Stimulated activated memory B cell treated with anti-CD40 and anti-IgM and Interleukin-4, amounts not matched to agents 10 μg/mL and 1 μg/mL and 100 μg/mL, for 72 hours (primary cell): ENCODE measurements at regions not wholly inside any gene's neighbourhood (a gene's known extent, or its start where the extent isn't known, plus 50 kb on each side); places are given as distances from the start of the nearest gene placed in this dataset.
"Not testable (repeated sequence)": the region's sequence is repeated elsewhere in the genome, so short reads cannot be mapped to it uniquely, and the experiment has no call there.

Experiments used
- ATAC-seq: fragments of 150-1000 bp; cut with Tn5 transposase; 2 replicates; pipeline ENCODE4 v1.10.0; 2021
- H3K27ac Mint-ChIP-seq: one replicate; pipeline ENCODE4 v1.8.0; 2022; ENCODE audit warnings: mild to moderate bottlenecking, mixed read lengths
- H3K27me3 Mint-ChIP-seq: one replicate; pipeline ENCODE4 v1.8.0; 2022; ENCODE audit warnings: mixed read lengths
- H3K36me3 Mint-ChIP-seq: one replicate; pipeline ENCODE4 v1.8.0; 2022; ENCODE audit warnings: mixed read lengths
- H3K4me1 Mint-ChIP-seq: one replicate; pipeline ENCODE4 v1.8.0; 2022; ENCODE audit warnings: mixed read lengths
- H3K4me3 Mint-ChIP-seq: one replicate; pipeline ENCODE4 v1.8.0; 2022; ENCODE audit warnings: mild to moderate bottlenecking, moderate library complexity, mixed read lengths
- H3K9me3 Mint-ChIP-seq: one replicate; pipeline ENCODE4 v1.8.0; 2022; ENCODE audit warnings: mixed read lengths

DNA sequence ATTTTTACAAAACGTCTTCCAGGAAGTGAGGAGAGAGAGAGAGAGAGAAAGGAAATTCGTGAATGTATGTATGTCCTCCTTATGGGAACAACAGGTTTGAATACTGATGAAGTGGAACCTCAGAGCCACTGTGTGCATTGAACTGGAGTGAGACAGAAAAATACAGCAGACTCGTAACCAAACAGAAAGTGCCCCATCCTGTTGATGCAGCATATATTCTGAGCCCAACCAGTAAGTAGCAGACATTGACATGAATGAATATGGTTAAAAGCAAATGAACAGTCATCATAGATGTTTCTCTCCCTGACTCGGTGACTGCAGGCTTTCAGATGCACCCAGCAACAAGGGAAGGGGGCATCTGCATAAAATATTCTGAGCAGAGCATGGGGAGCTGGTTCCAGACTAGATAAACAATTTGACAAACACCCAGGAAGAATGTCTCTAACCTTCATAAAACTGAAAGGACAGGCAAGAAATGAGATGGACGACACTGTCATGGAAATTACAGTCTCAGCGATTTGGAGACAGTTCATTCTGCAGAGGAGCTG is 471.0 kb upstream of the PBX1 start:
- Mint-ChIP-seq H3K9me3 (peaks cover 9% of the 10 kb centered on the region), H3K4me1 (no peaks in the 10 kb centered on the region), H3K36me3 (no peaks in the 10 kb centered on the region), H3K4me3 (no peak overlapping the region), H3K27ac (no peak overlapping the region), H3K27me3 (no peaks in the 10 kb centered on the region)
- no peak for ATAC-seq

DNA sequence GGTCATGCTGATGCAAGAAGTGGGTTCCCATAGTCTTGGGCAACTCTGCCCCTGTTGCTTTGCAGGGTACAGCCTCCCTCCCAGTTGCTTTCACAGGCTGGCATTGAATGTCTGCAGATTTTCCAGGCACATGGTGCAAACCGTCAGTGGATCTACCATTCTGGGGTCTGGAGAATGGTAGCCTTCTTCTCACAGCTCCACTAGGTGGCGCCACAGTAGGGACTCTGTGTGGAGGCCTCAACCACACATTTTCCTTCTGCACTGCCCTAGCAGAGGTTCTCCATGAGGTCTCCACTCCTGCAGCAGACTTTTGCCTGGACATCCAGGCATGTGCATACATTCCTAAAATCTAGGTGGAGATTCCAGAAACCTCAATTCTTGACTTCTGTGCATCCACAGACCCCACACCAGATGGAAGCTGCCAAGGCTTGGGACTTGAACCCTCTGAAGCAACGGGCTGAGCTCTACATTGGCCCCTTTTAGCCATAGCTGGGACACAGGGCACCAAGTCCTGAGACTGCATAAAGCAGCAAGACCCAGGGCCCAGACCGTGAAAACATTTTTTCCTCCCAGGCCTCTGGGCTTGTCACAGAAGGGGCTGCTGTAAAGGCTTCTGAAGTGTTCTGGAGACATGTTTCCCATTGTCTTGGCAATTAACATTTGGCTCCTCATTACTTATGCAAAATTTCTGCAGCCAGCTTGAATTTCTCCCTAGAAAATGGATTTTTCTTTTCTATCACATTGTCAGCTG is 466.2 kb upstream of the PBX1 start:
- Mint-ChIP-seq H3K27me3 (no peaks in the 10 kb centered on the region), H3K4me1 (no peaks in the 10 kb centered on the region), H3K36me3 (no peaks in the 10 kb centered on the region), H3K4me3 (no peak overlapping the region), H3K9me3 (peaks cover 18% of the 10 kb centered on the region), H3K27ac (no peak overlapping the region)
- ATAC-seq = no peak

DNA sequence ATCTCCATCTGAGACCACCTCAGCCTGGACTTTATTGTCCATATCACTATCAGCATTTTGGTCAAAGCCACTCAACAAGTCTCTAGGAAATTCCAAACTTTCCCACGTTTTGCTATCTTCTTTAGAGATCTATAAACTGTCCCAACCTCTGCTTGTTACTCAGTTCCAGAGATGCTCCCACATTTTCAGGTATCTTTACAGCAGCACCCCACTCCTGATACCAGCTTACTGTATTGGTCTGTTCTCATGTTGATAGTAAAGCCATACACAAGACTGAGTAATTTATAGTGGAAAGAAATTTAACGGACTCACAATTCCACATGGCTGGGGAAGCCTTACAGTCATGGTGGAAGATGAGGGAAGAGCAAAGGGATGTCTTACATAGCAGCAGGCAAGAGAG is 465.4 kb upstream of the PBX1 start:
- Mint-ChIP-seq H3K27me3 (no peaks in the 10 kb centered on the region), H3K36me3 (no peaks in the 10 kb centered on the region), H3K27ac (no peak overlapping the region), H3K4me1 (no peaks in the 10 kb centered on the region), H3K4me3 (no peak overlapping the region), H3K9me3 (peaks cover 18% of the 10 kb centered on the region)
- no peak for ATAC-seq

DNA sequence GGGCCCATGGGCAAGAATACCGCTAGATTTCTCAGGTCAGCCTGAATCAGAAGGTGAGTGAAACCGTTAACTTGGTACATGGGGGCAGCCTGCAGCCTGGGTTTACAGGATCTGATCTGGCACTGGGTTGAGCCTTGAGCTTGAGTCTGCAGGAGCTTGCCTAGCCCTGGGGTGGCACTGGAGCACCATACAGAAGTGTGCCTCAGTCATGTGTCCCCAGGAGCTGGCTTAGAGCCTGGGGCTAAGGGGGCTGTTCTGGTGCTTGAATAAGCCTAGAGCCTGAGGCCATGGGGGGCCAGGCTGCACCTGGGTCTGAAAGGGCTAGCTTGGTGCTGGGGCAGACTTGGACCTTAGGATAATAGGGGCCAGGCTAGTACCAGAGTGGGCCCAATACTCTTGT is 457.2 kb upstream of the PBX1 start:
- no peaks in the 10 kb centered on the region for H3K27me3 Mint-ChIP-seq
- no peak overlapping the region for H3K27ac Mint-ChIP-seq
- peak; percentile 12 for ATAC-seq
- no peaks in the 10 kb centered on the region for H3K4me1 Mint-ChIP-seq
- H3K36me3 Mint-ChIP-seq = no peaks in the 10 kb centered on the region
- H3K4me3 Mint-ChIP-seq = no peak overlapping the region
- peaks cover 3% of the 10 kb centered on the region for H3K9me3 Mint-ChIP-seq

DNA sequence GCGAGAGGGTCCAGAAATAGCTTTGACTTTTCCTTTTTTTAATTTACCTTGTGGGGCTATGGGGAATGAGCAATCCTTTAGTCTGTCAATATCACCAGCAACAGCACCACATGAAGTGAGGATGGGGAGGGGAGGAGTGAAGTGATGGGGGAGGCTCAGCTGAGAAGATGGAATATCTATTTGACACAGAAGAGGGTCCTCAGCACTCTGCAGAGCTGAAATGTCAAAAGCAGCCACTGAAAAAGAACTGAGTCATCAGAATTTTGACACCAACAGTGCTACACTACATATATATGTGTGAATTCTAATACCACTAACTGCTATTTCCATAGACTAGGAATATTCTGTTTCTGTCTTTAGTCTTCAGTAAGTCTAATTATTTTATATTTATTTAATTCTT is 427.0 kb upstream of the PBX1 start:
- Mint-ChIP-seq H3K4me1 (no peaks in the 10 kb centered on the region), H3K27me3 (no peaks in the 10 kb centered on the region), H3K4me3 (no peak overlapping the region), H3K36me3 (no peaks in the 10 kb centered on the region), H3K9me3 (no peaks in the 10 kb centered on the region), H3K27ac (no peak overlapping the region)
- no peak for ATAC-seq

DNA sequence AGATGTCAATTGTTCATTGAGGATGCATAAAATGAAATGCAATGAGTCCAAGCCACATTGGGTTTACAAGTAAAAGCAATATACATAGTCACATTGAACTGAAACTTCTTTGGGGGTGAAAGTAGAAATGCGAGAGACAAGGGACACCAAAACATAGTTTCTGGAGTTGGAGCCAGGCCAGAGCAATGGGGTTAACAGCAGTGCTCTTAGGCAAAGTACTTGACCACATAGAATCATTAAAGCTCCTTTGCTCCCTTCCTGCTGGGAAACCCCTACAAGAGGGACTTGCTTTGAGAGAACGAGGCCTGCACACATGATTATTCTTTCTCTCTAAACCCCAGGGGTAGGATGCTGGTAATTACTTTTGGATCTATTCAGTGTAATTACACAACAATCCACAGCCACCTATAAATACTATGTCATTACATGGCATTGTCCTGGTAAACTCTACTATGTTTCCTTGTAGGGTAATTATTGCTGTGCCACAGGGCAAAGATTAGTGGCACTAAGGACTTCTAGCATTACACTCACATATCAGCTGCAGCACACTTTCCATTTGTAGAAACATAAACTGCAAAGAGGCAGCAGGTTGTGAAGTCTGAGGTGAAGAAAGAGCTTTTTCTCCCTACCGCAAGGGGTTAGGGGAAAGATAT is 421.6 kb upstream of the PBX1 start:
- no peak overlapping the region for H3K27ac Mint-ChIP-seq
- no peaks in the 10 kb centered on the region for H3K9me3 Mint-ChIP-seq
- H3K4me3 Mint-ChIP-seq = no peak overlapping the region
- no peaks in the 10 kb centered on the region for H3K36me3 Mint-ChIP-seq
- ATAC-seq = no peak
- H3K27me3 Mint-ChIP-seq = no peaks in the 10 kb centered on the region
- H3K4me1 Mint-ChIP-seq = no peaks in the 10 kb centered on the region

DNA sequence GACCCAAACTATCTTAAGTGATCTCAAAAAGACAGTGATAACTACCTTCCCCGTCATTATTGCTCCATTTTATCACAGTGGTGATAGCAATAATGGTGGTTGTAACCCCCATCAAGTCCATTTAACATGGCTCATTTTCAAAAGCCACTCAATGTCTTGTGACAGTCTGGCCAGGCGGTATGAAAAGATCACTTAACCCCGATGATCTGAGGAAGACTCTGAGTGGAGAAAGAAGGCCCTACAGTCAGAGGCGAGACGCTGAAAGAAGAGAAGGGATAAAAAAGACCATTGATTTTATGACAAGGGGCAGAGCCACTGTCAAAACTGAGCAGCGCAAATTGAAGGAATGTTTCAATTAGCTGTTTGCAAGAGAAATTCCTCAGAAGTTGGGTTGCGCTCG is 417.2 kb upstream of the PBX1 start:
- no peaks in the 10 kb centered on the region for H3K27me3 Mint-ChIP-seq
- ATAC-seq = no peak
- H3K36me3 Mint-ChIP-seq = no peaks in the 10 kb centered on the region
- H3K27ac Mint-ChIP-seq = no peak overlapping the region
- H3K4me1 Mint-ChIP-seq = no peaks in the 10 kb centered on the region
- H3K4me3 Mint-ChIP-seq = no peak overlapping the region
- peaks cover 5% of the 10 kb centered on the region for H3K9me3 Mint-ChIP-seq

DNA sequence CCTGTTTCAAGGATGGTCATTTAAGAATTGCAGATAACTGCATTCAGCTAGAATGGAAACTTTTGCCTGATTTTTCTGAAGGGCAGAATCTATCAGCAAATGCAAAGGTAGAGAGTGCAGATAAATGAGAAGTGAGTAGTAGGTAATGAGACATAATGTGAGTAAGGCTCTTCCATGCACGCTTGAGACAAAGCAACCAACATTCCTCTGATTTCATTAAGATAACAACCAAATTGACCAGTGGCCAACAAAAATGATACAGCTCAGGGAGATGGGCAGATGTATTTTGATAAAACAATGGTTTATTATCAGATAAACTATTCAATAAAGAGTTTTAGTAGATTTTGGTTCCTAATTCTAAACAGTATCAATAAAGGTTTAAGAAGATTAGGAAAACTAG is 404.4 kb upstream of the PBX1 start:
- H3K27ac Mint-ChIP-seq = no peak overlapping the region
- no peaks in the 10 kb centered on the region for H3K36me3 Mint-ChIP-seq
- H3K27me3 Mint-ChIP-seq = no peaks in the 10 kb centered on the region
- ATAC-seq = no peak
- no peaks in the 10 kb centered on the region for H3K4me1 Mint-ChIP-seq
- peaks cover 7% of the 10 kb centered on the region for H3K9me3 Mint-ChIP-seq
- no peak overlapping the region for H3K4me3 Mint-ChIP-seq

DNA sequence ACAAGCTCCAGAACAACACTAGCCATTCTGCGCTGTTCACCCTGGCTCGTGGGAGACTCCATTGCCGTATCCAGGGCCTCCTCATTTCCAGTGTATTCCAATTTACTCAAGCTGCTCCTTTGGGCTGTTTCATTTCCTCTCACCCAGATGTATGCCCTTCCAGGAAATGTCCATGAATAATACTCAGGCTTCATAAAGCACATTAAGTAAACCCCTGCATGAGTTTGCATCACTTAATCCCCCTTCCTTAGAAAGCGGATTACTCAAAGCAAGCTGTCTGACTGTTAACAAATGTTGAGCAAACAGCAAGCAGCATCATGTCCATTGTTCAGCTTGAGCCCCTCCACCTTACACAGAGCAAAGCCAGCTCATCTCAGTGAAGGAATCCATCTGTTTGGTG is 403.6 kb upstream of the PBX1 start:
- Mint-ChIP-seq H3K4me1 (no peaks in the 10 kb centered on the region), H3K36me3 (no peaks in the 10 kb centered on the region), H3K9me3 (peaks cover 7% of the 10 kb centered on the region), H3K27me3 (no peaks in the 10 kb centered on the region), H3K4me3 (no peak overlapping the region), H3K27ac (no peak overlapping the region)
- no peak for ATAC-seq

DNA sequence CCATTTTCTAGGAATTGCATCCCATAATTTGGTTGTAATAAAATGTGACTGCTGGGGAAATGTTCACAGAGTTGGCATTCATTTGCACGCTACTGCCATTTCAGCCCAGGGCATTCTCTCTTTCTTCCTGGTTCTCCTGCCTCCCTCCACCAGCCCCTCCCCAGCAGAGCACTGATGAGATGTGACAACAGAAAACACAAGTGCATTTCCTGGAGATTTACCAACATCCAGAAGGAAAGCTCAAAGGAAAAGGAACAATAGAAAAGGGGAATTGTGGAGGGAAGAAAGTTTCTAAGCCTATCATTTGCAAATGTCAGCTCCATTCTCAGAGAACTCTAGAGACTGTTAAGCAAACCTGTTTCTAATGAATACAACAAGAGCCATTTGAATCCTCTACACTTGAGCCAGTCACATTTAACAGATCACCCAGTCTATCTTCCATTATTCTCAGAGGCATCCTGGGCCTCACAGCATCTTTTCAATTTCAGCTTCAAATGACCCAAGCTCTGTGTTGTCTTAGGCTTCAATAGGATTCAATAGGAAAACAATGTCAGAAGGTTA is 395.6 kb upstream of the PBX1 start:
- Mint-ChIP-seq H3K4me1 (no peaks in the 10 kb centered on the region), H3K36me3 (no peaks in the 10 kb centered on the region), H3K4me3 (no peak overlapping the region), H3K27ac (no peak overlapping the region), H3K27me3 (no peaks in the 10 kb centered on the region), H3K9me3 (peaks cover 3% of the 10 kb centered on the region)
- no peak for ATAC-seq

DNA sequence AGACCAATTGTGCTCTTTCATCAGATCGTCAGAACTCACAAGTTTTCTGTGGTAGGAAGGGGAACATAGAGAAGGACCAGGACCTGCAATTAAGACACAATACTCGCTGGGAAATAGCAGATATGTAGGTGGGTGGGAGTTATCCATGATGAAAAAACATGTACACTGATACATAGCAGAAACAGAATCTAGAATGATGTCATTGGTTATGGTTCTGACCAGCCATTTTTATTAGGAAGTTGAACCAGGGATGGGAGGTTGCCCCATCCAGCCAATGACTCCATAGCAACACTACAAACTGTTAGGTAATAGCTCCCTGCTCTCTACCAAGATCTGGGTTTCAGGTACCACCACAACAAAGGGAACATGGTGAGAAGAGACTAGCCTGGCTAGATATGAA is 393.5 kb upstream of the PBX1 start:
- H3K9me3 Mint-ChIP-seq = peaks cover 11% of the 10 kb centered on the region
- H3K4me3 Mint-ChIP-seq = no peak overlapping the region
- no peaks in the 10 kb centered on the region for H3K27me3 Mint-ChIP-seq
- H3K36me3 Mint-ChIP-seq = no peaks in the 10 kb centered on the region
- no peak overlapping the region for H3K27ac Mint-ChIP-seq
- ATAC-seq = no peak
- no peaks in the 10 kb centered on the region for H3K4me1 Mint-ChIP-seq

DNA sequence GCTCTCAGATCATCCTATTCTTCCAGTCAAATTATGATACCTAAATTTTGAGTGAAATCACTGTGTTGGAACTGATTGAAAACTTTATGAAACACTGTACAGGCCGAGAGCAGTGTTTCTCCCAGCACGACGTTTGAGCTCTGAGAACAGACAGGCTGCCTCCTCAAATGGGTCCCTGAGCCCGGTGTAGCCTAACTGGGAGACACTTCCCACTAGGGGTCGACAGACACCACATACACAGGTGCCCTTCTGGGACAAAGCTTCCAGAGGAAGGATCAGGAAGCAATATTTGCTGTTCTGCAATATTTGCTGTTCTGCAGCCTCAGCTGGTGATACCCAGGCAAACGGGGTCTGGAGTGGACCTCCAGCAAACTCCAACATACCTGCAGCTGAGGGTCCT is 392.5 kb upstream of the PBX1 start:
- not testable (repeated sequence) for H3K27me3 Mint-ChIP-seq, ATAC-seq, H3K4me3 Mint-ChIP-seq, H3K27ac Mint-ChIP-seq, H3K36me3 Mint-ChIP-seq, H3K4me1 Mint-ChIP-seq
- H3K9me3 Mint-ChIP-seq = peaks cover 11% of the 10 kb centered on the region

DNA sequence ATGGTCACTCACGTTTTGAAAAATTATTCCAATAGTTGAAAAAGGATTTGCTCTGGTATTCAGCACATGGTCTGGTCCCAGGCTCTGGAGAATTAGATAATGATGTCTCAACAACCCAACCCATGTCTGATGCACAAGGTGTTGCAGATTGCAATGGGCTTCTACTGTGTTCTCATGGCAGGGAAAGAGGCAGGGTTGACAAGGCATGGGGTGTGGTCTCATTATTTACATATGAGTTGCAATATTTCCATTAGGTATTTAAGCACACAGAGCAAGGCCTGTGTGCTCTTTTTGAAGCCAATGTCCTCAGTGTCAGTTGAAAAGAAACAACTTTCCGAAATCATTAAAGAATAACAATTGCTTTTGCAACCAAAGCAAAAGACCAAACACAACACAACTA is 381.9 kb upstream of the PBX1 start:
- no peaks in the 10 kb centered on the region for H3K4me1 Mint-ChIP-seq
- no peak for ATAC-seq
- H3K27ac Mint-ChIP-seq = no peak overlapping the region
- H3K27me3 Mint-ChIP-seq = no peaks in the 10 kb centered on the region
- H3K36me3 Mint-ChIP-seq = no peaks in the 10 kb centered on the region
- no peak overlapping the region for H3K4me3 Mint-ChIP-seq
- H3K9me3 Mint-ChIP-seq = peaks cover 2% of the 10 kb centered on the region

DNA sequence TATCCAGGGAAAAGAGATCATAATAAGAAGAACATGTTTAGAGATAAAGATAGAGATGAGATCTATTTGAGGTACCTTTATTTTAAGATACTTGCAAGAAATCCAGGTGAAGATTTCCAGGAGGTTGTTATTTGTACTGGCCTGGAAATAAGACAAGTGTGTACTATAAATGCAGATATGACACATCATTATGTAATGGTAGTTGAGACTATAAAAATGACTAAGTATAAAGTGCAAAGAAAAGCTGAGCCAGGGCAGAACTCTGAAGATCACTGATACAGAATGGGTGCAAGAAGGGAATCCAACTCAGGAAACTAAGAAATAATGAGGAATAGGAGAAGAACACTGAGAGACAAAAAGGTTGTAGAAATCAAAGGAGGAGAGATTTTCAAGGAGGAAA is 378.2 kb upstream of the PBX1 start:
- H3K36me3 Mint-ChIP-seq = no peaks in the 10 kb centered on the region
- no peaks in the 10 kb centered on the region for H3K27me3 Mint-ChIP-seq
- no peak overlapping the region for H3K4me3 Mint-ChIP-seq
- no peak overlapping the region for H3K27ac Mint-ChIP-seq
- ATAC-seq = no peak
- no peaks in the 10 kb centered on the region for H3K4me1 Mint-ChIP-seq
- peaks cover 10% of the 10 kb centered on the region for H3K9me3 Mint-ChIP-seq

DNA sequence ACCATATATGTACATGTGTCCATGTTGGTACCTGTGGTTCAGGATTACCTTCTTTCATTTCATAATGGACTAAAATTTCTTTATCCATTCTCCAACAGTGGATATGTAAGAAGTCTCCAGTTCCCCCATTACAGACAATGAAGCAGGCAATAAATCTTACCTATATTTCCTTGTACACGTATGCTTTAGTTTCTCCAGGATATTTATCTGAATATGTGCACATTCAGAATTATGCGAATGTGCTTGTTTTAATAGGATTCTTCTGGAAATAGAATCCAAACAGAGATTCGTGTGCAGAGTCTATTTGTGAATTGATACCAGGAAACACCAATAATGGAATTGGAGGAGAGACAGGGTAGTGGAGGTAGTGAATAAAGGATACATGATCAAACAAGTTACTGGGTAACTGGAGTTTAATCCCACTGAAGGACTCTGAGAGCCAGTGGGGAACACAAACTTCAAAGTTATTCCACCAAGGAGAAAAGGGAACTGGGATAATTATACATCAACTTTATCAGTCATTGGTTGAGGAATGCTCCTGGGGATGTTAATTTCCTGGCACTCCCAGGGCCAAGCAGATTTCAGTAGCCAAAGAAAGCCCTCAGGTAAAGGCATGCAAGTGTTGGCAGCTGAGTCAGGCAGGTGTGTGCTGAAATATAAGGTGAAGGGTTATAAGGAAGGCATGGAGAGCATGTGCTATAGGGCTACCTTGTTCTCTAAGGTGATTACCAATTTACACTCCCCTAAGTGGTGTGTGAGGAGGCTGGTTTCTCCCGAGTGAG is 374.9 kb upstream of the PBX1 start:
- no peak overlapping the region for H3K27ac Mint-ChIP-seq
- peaks cover 10% of the 10 kb centered on the region for H3K9me3 Mint-ChIP-seq
- H3K27me3 Mint-ChIP-seq = no peaks in the 10 kb centered on the region
- ATAC-seq = no peak
- no peaks in the 10 kb centered on the region for H3K36me3 Mint-ChIP-seq
- no peaks in the 10 kb centered on the region for H3K4me1 Mint-ChIP-seq
- H3K4me3 Mint-ChIP-seq = no peak overlapping the region
